H1 (cell line): ENCODE measurements at regions not wholly inside any gene's neighbourhood (a gene's known extent, or its start where the extent isn't known, plus 50 kb on each side); places are given as distances from the start of the nearest gene placed in this dataset.

Experiments used
- EP300 ChIP-seq, 2 experiments: IDR thresholded peaks; 1 replicate in 1 of 2; 2 replicates in 1 of 2; pipeline ENCODE4 v1.6.1; 2011 to 2012; ENCODE audit warnings: low read depth in 2 of 2, low read length in 2 of 2, mild to moderate bottlenecking in 2 of 2, borderline replicate concordance in 1 of 2, inconsistent platforms in 1 of 2, moderate library complexity in 1 of 2
- FOSL1 ChIP-seq: IDR thresholded peaks from 2 replicates; pipeline ENCODE4 v1.6.1; 2011; ENCODE audit warnings: mild to moderate bottlenecking, low read depth, low read length, moderate library complexity; ENCODE audit not compliant: insufficient read depth
- POLR2A ChIP-seq, 2 experiments: IDR thresholded peaks; 1 replicate in 1 of 2; 2 replicates in 1 of 2; pipeline ENCODE4 v1.6.1; 2011; ENCODE audit warnings: low read depth in 2 of 2, low read length in 2 of 2, mild to moderate bottlenecking in 2 of 2; ENCODE audit errors: control extremely low read depth in 1 of 2
- RNF2 ChIP-seq: fragments of 200-900, 300-1000 bp; sonication (generic); IDR thresholded peaks from 2 replicates; pipeline ENCODE4 v1.7.1; 2016; ENCODE audit warnings: borderline replicate concordance, low read depth, mild to moderate bottlenecking, antibody characterized with exemption, low read length; ENCODE audit not compliant: poor library complexity, severe bottlenecking; ENCODE audit errors: missing control alignments
- SP1 ChIP-seq: IDR thresholded peaks from 2 replicates; pipeline ENCODE4 v1.6.1; 2011; ENCODE audit warnings: low read depth, low read length
- SRF ChIP-seq: IDR thresholded peaks from 2 replicates; pipeline ENCODE4 v1.6.1; 2011; ENCODE audit warnings: mild to moderate bottlenecking, low read depth, low read length, moderate library complexity
- TF ChIP-seq, protein P1 (sequence below), 3 experiments: IDR thresholded peaks; 1 replicate in 2 of 3; 2 replicates in 1 of 3; pipeline versions ENCODE4 v1.5.1 to v1.6.1; 2011; ENCODE audit warnings: low read length in 3 of 3, mild to moderate bottlenecking in 3 of 3, inconsistent platforms in 2 of 3, low read depth in 1 of 3, moderate library complexity in 1 of 3; ENCODE audit not compliant: insufficient read depth in 1 of 3; ENCODE audit errors: control extremely low read depth in 1 of 3

DNA sequence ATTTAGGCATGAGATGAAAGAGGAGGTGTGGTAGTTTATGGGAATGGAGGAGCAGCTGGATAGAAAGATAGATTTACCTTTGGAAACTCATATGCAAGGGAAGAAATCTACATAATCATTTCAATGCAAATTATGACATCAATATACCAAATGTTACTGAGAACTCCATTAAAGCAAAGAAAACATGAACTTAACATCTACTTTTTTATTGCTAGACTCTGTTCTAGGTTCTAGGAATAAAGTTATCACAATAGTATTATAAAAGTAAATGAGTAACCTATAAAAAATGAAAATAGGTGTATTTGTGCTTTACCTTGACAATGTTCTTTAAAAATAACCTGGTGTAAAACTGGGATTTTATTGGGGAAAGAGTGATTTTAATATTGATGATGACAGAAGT, 221.6 kb upstream of the SLIT2 start:
- TF ChIP-seq POLR2A (IDR thresholded peaks at IDR 0.05; ENCODE audit: control extremely low read depth in 1 of 2, low read depth in 2 of 2, low read length in 2 of 2) (no peak), SRF (no peak), RNF2 (no peak), FOSL1 (no peak), EP300 (IDR thresholded peaks at IDR 0.05; ENCODE audit: borderline replicate concordance in 1 of 2, low read depth in 2 of 2, low read length in 2 of 2) (no peak), SP1 (no peak)
- TF ChIP-seq, protein P1, sequence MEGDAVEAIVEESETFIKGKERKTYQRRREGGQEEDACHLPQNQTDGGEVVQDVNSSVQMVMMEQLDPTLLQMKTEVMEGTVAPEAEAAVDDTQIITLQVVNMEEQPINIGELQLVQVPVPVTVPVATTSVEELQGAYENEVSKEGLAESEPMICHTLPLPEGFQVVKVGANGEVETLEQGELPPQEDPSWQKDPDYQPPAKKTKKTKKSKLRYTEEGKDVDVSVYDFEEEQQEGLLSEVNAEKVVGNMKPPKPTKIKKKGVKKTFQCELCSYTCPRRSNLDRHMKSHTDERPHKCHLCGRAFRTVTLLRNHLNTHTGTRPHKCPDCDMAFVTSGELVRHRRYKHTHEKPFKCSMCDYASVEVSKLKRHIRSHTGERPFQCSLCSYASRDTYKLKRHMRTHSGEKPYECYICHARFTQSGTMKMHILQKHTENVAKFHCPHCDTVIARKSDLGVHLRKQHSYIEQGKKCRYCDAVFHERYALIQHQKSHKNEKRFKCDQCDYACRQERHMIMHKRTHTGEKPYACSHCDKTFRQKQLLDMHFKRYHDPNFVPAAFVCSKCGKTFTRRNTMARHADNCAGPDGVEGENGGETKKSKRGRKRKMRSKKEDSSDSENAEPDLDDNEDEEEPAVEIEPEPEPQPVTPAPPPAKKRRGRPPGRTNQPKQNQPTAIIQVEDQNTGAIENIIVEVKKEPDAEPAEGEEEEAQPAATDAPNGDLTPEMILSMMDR (IDR thresholded peaks at IDR 0.05; ENCODE audit: control extremely low read depth in 1 of 3, insufficient read depth in 1 of 3, low read depth in 1 of 3, low read length in 3 of 3): no peak
